Breast epithelium (tissue), 3 donors: ENCODE measurements at regions not wholly inside any gene's neighbourhood (a gene's known extent, or its start where the extent isn't known, plus 50 kb on each side); places are given as distances from the start of the nearest gene placed in this dataset.

Experiments used
- POLR2A ChIP-seq: fragments of 450-650 bp; IDR thresholded peaks from one replicate; pipeline ENCODE4 v1.6.1; 2016; ENCODE audit warnings: antibody characterized with exemption, mild to moderate bottlenecking, moderate library complexity
- POLR2AphosphoS5 ChIP-seq, 3 donors: sonication (generic); formaldehyde crosslinking; IDR thresholded peaks; one replicate each; pipeline ENCODE4 v1.6.1; 2017; ENCODE audit warnings: antibody characterized with exemption in 3 of 3
- TF ChIP-seq, protein P1 (sequence below), 3 donors: fragments of 450-650 bp; IDR thresholded peaks; one replicate each; pipeline ENCODE4 v1.5.1; 2016 to 2017; ENCODE audit warnings: antibody characterized with exemption in 3 of 3, mild to moderate bottlenecking in 3 of 3, moderate library complexity in 3 of 3

DNA sequence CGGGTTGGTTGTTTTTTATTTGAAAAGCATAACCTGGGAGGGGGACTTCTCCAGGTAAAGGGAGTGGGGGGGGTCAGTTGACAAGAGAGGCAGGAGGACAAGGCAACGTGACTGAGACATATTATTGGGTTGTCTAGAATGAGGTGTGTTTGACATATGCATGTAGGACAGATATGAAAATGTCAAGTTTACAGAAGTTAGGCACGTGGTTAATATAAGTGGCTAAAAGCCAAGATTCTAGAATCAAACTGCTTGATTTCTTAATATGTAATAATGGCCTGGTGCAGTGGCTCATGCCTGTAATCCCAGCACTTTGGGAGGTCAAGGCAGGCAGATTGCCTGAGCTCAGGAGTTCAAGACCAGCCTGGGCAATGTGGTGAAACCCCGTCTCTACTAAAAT, 212.8 kb downstream of the SQOR start:
- TF ChIP-seq POLR2A (no peak), POLR2AphosphoS5 (IDR thresholded peaks at IDR 0.05) (no peak)
- TF ChIP-seq, protein P1, sequence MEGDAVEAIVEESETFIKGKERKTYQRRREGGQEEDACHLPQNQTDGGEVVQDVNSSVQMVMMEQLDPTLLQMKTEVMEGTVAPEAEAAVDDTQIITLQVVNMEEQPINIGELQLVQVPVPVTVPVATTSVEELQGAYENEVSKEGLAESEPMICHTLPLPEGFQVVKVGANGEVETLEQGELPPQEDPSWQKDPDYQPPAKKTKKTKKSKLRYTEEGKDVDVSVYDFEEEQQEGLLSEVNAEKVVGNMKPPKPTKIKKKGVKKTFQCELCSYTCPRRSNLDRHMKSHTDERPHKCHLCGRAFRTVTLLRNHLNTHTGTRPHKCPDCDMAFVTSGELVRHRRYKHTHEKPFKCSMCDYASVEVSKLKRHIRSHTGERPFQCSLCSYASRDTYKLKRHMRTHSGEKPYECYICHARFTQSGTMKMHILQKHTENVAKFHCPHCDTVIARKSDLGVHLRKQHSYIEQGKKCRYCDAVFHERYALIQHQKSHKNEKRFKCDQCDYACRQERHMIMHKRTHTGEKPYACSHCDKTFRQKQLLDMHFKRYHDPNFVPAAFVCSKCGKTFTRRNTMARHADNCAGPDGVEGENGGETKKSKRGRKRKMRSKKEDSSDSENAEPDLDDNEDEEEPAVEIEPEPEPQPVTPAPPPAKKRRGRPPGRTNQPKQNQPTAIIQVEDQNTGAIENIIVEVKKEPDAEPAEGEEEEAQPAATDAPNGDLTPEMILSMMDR (IDR thresholded peaks at IDR 0.05), result no peak
